ENCODE measurements at regions not wholly inside any gene's neighbourhood (a gene's known extent, or its start where the extent isn't known, plus 50 kb on each side); places are given as distances from the start of the nearest gene placed in this dataset.
"Not testable (repeated sequence)": the region's sequence is repeated elsewhere in the genome, so short reads cannot be mapped to it uniquely, and the experiment has no call there.

GRCh38 chr12:91877456-91878235 lies 268.0 kb downstream of the BTG1 start:
- Mint-ChIP-seq H3K4me3 (no peak overlapping the region), H3K4me1 (ENCODE audit: low read depth) (no peaks in the 10 kb centered on the region), H3K9me3 (no peaks in the 10 kb centered on the region), H3K27me3 (ENCODE audit: insufficient read depth) (no peaks in the 10 kb centered on the region; the same call in 1 of the 2 replicates), H3K27ac (no peak overlapping the region), H3K36me3 (ENCODE audit: low read depth) (no peaks in the 10 kb centered on the region)
- no peak for DNase-seq
- TF ChIP-seq CTCF (IDR thresholded peaks at IDR 0.05) = no peak

- no peak for TF ChIP-seq CTCF (IDR thresholded peaks at IDR 0.05)
- Mint-ChIP-seq H3K27ac (no peak overlapping the region), H3K4me3 (no peak overlapping the region), H3K36me3 (ENCODE audit: low read depth) (no peaks in the 10 kb centered on the region), H3K4me1 (ENCODE audit: low read depth) (no peaks in the 10 kb centered on the region), H3K27me3 (ENCODE audit: insufficient read depth) (no peaks in the 10 kb centered on the region; the same call in 1 of the 2 replicates), H3K9me3 (no peaks in the 10 kb centered on the region)
- DNase-seq = no peak
Measured at GRCh38 chr12:91877022-91877421, 268.6 kb downstream of the BTG1 start.

- H3K27ac Mint-ChIP-seq; H3K9me3 Mint-ChIP-seq; DNase-seq; H3K4me3 Mint-ChIP-seq; H3K27me3 Mint-ChIP-seq (ENCODE audit: insufficient read depth); H3K4me1 Mint-ChIP-seq (ENCODE audit: low read depth); H3K36me3 Mint-ChIP-seq (ENCODE audit: low read depth): not testable (repeated sequence)
Measured at GRCh38 chr12:91875671-91876070, 270.0 kb downstream of the BTG1 start.

GRCh38 chr12:91874086-91874865 lies 271.4 kb downstream of the BTG1 start:
- no peak for TF ChIP-seq CTCF (IDR thresholded peaks at IDR 0.05)
- no peak overlapping the region for H3K4me3 Mint-ChIP-seq
- H3K4me1 Mint-ChIP-seq (ENCODE audit: low read depth) = no peaks in the 10 kb centered on the region
- H3K9me3 Mint-ChIP-seq = no peaks in the 10 kb centered on the region
- no peaks in the 10 kb centered on the region for H3K36me3 Mint-ChIP-seq (ENCODE audit: low read depth)
- no peak for DNase-seq
- peaks cover 2% of the 10 kb centered on the region; the same call in 1 of the 2 replicates for H3K27me3 Mint-ChIP-seq (ENCODE audit: insufficient read depth)
- H3K27ac Mint-ChIP-seq = no peak overlapping the region

- Mint-ChIP-seq H3K4me3 (no peak overlapping the region), H3K27me3 (ENCODE audit: insufficient read depth) (peaks cover 2% of the 10 kb centered on the region; the same call in 1 of the 2 replicates), H3K4me1 (ENCODE audit: low read depth) (no peaks in the 10 kb centered on the region), H3K27ac (no peak overlapping the region), H3K36me3 (ENCODE audit: low read depth) (no peaks in the 10 kb centered on the region), H3K9me3 (no peaks in the 10 kb centered on the region)
- DNase-seq = no peak
- TF ChIP-seq CTCF (IDR thresholded peaks at IDR 0.05) = no peak
Measured at GRCh38 chr12:91871751-91872150, 273.9 kb downstream of the BTG1 start.

All from HFFc6 (cell line).